GM21367 (cell line): ENCODE measurements at regions not wholly inside any gene's neighbourhood (a gene's known extent, or its start where the extent isn't known, plus 50 kb on each side); places are given as distances from the start of the nearest gene placed in this dataset.
"Not testable (repeated sequence)": the region's sequence is repeated elsewhere in the genome, so short reads cannot be mapped to it uniquely, and the experiment has no call there.

Source experiments
- ATAC-seq: cut with Tn5 transposase; IDR thresholded peaks from one replicate; pipeline ENCODE4 v1.9.1; 2021; ENCODE audit not compliant: unreplicated experiment

DNA sequence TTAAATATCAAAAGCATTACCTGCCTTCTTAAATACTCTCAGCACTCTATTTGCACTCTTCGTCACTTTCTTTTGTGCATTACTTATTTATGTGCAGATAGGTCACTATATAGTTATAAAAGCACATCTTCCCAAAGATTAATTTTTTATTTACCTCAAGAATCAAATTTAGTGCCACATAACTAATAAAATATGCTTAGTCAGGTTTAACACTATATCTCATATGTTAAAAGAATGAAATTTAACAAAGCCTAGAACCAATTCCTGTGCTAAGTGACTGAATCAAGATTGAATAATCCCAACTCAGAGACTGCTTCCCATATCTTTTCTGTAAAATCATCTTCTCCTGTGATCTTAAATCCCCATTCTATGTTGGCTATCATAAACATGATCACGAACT is 957.5 kb upstream of the NXPH2 start:
- no peak for ATAC-seq

DNA sequence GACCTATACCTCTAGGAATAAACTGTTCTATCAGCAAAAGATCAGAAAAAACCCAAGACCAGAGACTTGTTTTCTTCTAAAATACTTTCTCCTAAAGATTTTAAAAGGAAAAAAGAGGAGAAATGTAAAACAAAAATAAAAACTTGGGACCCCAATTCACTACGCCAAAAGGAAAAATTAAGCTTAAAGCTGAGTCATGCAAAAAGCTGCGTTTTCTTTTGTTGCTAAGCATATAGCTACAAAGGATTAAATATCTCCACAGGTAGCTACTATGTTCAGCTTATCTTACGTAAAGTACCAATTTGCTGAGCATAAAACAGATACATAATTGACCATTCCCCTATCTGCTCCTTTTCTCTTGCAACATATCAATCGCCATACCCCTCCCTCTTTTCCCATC is 950.0 kb upstream of the NXPH2 start:
- no peak for ATAC-seq

DNA sequence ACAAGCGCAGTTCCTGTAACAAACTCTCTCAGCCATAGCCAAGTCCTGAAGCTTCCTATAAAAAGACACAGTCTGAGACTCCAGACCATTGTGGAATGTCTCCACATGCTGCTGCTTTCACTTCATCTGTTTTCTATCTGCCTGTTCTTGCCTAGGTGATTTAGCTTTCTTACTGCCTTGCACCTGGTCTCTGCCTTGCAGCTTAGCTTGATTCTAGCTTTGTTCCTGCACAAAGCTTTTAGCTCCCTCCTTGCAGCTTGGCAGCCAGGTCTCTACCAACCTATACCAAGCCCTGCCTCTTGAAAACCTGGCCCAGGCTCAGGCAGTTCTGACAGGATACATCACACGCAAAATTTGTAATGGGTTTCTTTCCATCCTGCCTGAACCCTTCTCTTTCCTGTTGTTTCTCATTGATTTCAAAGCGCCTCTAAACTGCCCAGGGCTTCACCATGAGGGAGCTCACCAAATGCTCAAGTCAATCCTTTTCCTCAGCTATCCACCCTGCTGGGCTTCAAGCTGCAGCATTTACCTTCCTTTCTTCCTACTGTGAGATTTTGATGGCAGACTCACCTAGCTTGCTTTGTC is 941.3 kb upstream of the NXPH2 start:
- no peak for ATAC-seq

DNA sequence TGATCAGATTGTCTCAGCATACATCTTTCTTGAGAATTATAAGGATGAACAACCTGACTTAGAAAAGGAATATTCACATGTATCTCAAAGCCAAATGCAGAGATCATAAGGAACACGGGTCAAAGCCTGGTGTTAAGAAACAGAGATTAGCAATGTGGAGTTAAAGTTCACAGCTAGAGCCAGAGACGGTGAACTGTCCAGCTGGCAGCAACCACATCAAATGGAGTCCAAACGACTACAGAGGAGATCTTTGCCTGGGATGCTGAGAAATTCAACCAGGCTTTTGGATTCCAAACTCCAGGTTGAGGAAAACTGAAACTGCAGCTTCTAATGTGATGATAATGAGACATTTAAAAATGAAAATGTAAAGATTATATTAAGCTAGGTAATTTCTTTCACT is 939.9 kb upstream of the NXPH2 start:
- ATAC-seq: no peak

DNA sequence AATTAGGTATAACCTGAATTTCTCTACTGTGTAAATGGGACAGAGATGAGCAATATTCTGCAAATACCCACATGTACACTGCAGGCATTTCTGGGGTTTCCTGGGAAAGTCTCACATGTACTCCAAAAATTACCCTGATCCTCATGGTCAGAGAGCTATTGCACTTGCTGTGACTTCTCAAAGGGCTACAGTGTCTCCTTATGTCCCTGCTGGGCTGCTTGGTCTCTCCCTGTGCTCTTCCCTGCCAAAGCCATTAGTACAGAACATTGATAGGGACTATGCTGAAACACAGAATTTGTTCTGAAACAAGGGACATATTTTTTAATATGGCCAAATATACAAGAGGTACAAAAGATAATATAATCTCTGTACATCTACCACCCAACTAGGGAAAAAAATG is 924.4 kb upstream of the NXPH2 start:
- ATAC-seq: no peak

DNA sequence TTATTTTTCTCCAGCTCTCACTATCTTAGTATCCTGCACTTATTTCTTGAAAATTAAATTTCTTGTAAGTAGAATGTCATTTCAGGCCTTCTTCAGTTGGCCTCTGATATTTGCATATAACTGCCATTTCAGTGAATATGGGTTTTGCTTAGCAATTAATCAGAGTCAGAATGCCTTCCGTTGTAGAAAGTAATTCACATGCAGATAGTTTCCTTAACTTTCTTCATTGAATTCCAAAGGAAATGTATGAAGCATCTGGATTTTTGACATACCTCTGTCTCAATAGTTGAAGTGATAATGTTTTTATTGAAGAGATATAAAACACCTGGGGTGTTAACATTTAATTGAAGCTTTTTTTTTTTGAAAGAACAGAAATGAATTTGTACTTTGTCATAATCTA is 914.1 kb upstream of the NXPH2 start:
- ATAC-seq: no peak

DNA sequence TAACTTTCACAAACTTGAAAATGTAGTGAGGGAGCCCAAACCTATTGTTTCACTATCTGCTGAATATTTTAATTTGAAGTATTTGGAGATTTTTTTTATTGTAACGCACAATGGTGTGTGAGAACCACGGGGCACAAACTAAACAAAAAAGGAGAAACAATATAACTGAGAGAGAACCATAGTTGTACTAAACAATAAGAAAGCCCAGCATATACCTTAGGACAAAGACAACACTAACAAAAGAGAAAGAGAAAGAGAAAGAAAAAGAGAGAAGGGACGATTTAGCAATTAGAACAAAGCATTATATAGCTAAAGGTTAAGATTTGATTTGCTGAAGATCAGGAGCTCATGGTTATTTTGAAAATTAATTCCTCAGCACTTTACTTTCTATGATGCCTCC is 906.0 kb upstream of the NXPH2 start:
- no peak for ATAC-seq

DNA sequence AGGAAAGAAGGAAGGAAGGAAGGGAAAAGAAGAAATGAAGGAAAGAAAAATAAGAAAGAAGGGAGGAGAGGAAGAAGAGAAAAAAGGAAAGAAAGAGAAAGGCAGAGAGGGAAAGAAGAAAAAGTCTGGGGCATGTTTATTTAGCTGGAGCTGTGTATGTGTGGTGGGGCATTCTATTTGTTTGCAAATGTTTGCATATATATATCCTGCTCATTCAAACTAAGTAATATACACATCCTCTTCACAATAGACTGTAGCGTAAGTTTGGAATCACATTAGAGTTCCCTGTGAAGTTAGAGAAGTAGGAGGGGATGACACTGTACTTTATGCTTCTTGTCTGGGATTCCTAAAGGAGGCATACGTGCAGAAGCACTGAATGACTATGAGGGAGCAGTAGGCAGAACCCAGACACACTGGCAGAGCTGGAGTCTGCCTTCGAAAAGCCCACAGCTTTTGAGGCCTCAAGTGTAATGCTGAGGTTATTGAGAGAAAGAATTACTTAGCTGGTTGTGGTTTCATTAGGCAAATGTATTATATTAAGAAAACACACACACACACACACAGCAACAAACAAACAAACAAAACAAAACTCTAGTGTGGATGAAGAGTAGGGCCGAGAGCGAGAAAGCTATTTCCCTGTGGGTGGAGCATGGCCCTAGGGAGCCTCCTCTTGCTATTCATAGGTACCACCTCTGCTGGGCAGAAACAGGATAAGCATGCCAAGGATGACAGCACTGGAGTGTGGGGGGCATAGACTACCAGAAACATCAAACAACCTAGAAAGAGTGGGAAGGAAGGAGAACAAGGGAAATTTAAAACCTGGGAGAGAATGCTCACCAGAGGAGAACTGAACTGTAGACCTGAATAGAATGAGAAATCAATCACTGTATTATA is 905.1 kb upstream of the NXPH2 start:
- no peak for ATAC-seq

DNA sequence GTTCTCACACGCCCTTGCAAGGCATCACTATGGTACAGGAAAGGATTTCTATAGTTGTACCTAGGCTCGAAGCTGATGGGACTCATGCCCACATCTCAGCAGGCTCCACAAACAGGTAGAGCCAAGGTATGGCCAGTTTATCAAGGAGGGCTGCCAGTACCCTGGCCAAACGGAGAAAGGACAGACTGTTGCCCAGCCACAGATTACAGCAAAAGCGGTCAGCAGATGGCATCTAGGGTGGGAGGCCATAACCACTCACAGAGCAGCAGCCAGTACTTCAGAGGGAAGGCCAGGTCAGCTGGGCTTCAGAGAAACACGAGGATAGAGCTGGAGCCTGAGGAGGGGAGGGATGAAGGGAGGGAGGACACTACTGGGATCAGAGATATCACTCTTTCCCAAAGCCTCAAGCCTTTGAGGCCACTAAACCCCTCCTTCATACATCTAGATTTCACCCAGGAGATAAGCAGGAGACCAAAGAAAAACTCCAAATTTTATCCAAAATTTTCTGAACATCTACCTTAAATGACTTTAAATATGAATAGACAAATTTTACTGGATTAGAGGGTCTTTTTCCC is 904.2 kb upstream of the NXPH2 start:
- ATAC-seq: no peak

DNA sequence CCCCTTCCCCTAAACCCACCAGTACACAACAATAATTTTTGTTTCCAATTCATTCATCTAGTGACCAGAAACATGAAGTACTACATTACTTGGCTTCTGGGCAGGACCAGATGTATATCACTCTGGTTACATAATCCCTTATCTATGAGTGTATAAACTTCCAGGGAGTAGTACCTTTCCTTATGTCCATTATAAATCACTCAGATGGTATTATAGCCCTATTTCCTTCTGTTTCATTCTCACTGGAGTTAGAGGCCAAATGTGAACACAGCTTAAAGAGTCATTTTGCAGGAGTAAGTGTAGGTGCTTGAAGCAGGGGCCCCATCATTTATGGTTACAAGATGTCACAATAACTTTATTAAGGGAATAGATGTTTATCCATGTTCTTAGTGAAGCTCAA is 894.4 kb upstream of the NXPH2 start:
- no peak for ATAC-seq

DNA sequence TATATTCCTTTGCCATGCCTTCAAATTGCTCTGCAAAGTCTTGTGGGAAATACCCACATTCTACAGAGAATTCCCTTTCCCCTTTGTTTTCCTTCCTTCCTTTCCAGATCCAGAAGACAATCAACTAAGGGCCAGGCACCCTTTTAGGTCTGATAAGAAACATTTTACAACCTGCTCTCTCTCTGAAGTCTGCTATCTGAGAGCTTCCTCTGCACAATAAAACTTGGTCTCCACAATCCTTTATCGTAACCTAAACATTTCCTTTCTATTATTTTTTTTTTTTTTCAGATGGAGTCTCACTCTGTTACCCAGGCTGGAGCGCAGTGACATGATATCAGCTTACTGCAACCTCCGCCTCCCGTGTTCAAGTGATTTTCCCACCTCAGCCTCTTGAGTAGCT is 893.3 kb upstream of the NXPH2 start:
- ATAC-seq: not testable (repeated sequence)

DNA sequence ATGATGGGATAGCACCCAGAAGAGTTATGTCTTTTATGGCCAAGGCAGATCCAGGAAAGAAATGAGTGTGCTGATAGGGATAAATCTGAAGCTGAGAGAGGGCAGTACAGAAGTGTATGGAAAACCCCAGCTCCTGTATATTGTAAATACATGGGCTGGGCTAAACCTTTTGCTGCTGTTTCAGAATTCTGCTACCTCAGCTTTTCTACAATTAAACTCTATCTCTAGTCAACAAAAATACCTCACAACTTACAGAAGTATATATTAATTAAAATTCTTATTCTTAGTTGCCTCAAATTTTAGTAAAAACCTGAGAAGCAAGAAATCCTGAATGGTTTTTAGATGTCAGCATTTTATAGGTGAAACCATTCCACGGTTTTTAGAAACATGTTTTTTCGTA is 889.5 kb upstream of the NXPH2 start:
- no peak for ATAC-seq

DNA sequence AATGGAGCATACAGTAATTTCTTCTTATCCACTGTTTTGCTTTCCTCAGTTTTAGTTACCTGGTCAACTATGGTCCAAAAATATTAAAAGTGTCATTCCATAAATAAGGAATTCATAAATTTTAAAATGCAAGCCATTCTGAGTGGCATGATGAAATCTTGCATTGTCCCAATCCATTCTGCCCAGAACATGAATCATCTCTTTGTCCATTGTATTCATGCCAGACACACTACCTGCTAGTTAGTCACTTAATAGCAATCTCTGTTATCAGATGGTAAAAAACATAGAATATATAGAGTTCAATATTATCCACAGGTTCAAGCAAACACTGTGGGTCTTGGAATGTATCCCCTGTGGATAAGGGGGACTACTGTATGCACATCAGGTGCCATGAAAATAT is 872.2 kb upstream of the NXPH2 start:
- ATAC-seq: no peak

DNA sequence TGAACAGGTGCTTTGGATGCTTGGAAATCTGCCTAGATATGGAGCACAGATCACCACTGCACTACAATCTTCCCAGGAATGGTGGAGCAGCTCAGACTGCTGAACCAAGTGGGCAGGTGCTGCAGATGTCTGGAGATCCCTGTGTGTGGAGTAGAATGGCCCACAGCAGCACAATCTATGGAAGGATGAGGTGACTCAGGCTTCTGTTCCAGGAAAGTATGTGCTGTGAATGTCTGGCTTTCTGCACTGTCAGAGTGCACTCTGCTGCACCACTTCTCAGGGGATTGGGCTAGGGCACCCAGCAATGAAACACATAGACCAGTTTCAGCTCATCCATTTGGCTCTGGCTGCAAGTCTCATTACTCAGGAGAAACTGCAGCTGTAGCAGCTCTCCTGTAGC is 865.4 kb upstream of the NXPH2 start:
- no peak for ATAC-seq

DNA sequence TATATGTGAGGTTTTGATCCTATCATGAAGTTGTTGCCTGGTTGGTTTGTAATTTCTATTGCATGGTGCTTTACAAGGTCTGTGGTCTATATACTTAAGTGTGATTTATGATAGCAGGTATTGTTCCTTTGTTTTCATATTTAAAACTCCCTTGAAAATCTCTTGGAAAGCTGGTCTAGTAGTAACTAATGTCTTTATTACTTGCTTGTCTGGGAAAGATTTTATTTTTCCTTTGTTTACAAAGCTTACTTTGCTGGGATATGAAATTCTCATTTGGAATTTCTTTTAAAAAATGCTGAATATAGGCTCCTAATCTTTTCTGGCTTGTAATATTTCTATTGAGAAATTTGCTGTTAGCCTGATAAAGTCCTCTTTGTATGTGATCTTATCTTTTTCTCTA is 862.9 kb upstream of the NXPH2 start:
- ATAC-seq: no peak

DNA sequence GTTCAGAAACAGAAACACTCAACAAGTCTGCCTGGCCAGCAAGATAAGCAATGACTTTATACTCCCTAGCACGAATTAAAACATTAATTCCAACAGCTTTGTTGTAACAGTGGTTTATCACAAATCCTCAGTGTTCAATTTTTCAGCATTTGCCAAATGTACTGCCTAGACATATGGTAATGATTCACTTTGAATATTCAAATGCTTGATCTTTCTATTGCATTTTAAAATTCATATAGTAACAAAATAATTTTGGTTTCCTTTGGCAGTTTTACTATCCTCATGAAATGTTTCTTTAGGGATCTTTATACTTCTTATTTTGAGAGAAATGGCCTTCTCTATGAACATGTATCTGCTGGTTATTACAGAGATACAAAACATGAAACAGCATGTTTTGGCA is 851.8 kb upstream of the NXPH2 start:
- ATAC-seq: no peak

DNA sequence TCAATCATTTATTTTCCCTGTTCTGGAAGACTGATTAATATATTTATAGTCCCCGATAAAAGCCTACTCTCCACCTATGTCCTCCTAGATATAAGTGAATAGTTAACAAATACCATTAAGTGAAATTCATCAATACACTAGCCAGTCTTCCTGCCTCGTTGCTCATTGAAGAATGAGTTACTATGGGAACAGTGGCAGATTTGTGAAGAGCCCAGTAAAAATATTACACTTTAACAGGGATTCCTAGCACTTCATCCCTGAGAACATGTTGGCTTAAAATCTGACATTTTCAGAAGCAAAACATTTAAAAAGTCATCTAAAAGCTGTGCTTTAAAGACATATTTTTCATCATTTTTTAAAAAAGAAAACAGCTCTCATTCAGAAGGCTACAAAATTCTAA is 848.7 kb upstream of the NXPH2 start:
- ATAC-seq: no peak

DNA sequence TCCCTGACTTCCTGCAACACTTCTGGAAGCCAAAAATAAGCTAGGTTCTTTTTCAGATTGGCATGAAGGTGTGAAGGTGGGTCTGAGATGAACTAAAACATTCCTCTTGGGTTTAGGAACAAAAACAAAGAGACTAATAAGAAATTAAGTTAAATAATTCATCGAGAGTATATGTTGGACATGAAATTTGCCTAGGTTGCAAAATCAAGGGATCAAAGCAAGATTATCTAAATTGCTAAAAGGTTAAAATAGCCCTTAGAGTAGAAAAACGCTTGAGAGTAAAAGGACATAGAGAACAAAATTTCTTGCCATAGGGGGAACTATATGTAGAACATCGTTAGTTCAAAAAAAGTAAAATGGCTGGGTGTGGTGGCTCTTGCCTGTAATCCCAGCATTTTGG is 845.9 kb upstream of the NXPH2 start:
- no peak for ATAC-seq

DNA sequence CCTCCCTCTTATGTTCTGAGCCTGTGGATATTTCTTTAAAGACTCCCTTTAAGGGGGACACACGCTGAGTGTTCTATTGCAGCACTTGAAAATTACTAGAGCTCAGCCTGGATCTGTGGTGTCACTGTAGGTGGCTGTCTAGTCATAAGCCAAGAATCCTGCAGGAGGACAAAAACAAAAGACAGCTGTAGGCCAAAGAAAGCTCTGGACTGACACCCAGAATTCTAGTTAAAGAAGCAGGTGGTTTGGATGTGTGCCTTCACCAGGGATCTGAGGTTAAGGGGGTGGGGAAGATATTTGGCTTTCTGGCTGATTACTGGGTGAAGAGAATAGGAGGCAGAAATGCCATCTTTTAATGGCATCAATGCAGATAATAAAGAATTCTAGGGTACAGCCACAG is 842.5 kb upstream of the NXPH2 start:
- ATAC-seq: no peak

DNA sequence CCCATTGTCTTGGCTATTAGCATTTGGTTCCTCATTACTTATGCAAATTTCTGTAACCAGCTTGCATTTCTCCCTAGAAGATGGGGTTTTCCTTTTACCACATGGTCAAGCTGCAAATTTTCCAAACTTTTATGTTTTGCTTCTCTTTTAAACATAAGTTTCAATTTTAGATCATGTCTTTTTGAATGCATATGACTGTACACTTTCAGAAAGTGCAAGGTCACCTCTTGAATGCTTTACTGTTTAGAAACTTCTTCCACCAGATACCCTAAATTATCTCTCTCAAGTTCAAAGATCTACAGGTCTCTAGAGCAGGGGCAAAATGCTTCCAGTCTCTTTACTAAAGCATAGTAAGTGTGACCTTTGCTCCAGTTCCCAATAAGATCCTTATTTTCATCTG is 837.6 kb upstream of the NXPH2 start:
- no peak for ATAC-seq

DNA sequence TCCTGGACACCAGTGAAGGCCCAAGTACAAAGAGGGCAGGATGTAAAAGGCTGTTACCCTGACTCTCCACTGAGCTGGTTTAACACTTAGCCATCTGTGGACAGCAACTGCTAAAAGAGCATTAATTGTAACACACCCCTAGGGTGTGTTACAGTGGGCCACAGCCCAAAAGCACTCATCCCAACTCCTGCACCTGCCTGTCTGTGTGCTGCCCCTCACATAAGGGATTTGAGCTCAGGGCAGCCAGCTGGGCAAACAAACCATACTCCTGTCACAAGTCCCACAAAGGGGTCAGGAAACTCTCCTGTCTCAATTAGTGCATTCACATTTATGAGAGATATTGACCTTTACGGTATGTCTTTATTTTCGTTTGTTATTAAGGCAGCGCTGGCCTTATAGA is 833.1 kb upstream of the NXPH2 start:
- no peak for ATAC-seq

DNA sequence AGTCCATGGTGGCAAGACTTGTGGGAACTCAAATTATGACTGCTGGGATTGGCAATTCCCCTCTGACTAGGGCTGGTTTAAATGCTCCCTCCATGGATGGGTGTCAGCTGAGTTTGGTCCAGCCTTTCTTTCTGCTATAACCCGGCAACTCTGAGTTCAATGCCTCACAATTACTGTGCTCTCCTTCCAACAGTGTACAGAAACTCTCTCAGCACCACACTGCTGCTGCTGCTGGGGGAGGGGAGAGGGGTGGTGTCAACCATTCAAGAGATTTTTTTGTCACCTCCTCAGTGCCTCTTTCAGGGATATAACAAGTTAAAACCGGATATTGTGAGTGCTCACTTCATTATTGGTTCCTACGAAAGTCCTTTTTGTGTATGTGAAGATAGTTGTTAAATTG is 830.3 kb upstream of the NXPH2 start:
- ATAC-seq: no peak

DNA sequence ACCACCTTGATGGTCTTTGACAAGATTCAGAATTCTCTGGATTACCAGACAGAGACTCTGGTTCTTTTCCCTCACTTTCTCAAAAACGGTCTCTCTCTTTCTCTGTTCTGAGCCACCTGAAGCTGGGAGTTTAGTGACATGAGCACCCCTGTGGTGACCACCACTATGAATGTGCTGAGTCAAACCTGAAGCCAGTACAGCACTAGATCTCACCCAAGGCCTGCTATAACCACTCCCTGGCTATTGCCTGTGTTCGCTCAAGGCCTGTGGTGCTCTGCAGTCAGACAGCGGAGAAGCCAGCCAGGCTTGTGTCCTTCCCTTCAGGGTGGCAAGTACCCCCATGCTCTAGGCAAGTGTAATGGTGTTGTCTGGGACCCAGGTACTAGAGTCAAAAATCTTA is 828.9 kb upstream of the NXPH2 start:
- ATAC-seq: no peak
